HepG2 (cell line): ENCODE measurements at regions not wholly inside any gene's neighbourhood (a gene's known extent, or its start where the extent isn't known, plus 50 kb on each side); places are given as distances from the start of the nearest gene placed in this dataset.

Experiments
- EEA1 ChIP-seq: sonication (generic); formaldehyde crosslinking; IDR thresholded peaks from 2 replicates; pipeline ENCODE4 v1.5.1; 2020; ENCODE audit warnings: mild to moderate bottlenecking, missing genetic modification reagents, borderline replicate concordance
- IRX3 ChIP-seq: sonication (generic); formaldehyde crosslinking; IDR thresholded peaks from 2 replicates; pipeline ENCODE4 v1.8.1; 2023; ENCODE audit warnings: mild to moderate bottlenecking, low read depth, missing genetic modification reagents, borderline replicate concordance
- MYNN ChIP-seq: sonication (generic); formaldehyde crosslinking; IDR thresholded peaks from 2 replicates; pipeline ENCODE4 v1.4.0; 2020; ENCODE audit warnings: mild to moderate bottlenecking, low read depth, missing genetic modification reagents
- TBL1XR1 ChIP-seq: fragments of 150-350 bp; IDR thresholded peaks from 2 replicates; pipeline ENCODE4 v1.6.1; 2014; ENCODE audit warnings: borderline replicate concordance, low read length; ENCODE audit not compliant: partially characterized antibody
- TBP ChIP-seq: sonication (generic); formaldehyde crosslinking; IDR thresholded peaks from 2 replicates; pipeline ENCODE4 v1.5.0; 2020; ENCODE audit warnings: missing genetic modification reagents
- ZBTB42 ChIP-seq: sonication (generic); formaldehyde crosslinking; IDR thresholded peaks from 2 replicates; pipeline ENCODE4 v1.5.0; 2020; ENCODE audit warnings: mild to moderate bottlenecking, missing genetic modification reagents
- ZC3H4 ChIP-seq: sonication (generic); formaldehyde crosslinking; IDR thresholded peaks from 2 replicates; pipeline ENCODE4 v1.4.0; 2020; ENCODE audit warnings: missing genetic modification reagents, borderline replicate concordance
- ZFP37 ChIP-seq: sonication (generic); formaldehyde crosslinking; IDR thresholded peaks from 2 replicates; pipeline ENCODE4 v1.4.0; 2020; ENCODE audit warnings: missing genetic modification reagents, borderline replicate concordance
- ZNF589 ChIP-seq: sonication (generic); formaldehyde crosslinking; conservative IDR thresholded peaks from 2 replicates; pipeline ENCODE4 v1.8.0; 2022; ENCODE audit warnings: mild to moderate bottlenecking, moderate library complexity, missing genetic modification reagents
- ZNF678 ChIP-seq: sonication (generic); formaldehyde crosslinking; IDR thresholded peaks from 2 replicates; pipeline ENCODE4 v1.4.0; 2020; ENCODE audit warnings: mild to moderate bottlenecking, missing genetic modification reagents
- TF ChIP-seq, protein P1 (sequence below): sonication (generic); formaldehyde crosslinking; IDR thresholded peaks from 2 replicates; pipeline ENCODE4 v1.8.1; 2022; ENCODE audit warnings: low read depth, mild to moderate bottlenecking, missing genetic modification reagents
- TF ChIP-seq, protein P2 (sequence below): IDR thresholded peaks from 2 replicates; pipeline ENCODE4 v1.6.1; 2016; ENCODE audit warnings: low read depth, borderline replicate concordance
- TF ChIP-seq, protein P3 (sequence below): sonication (generic); formaldehyde crosslinking; IDR thresholded peaks from 2 replicates; pipeline ENCODE4 v1.4.0; 2020; ENCODE audit warnings: mild to moderate bottlenecking, missing genetic modification reagents, borderline replicate concordance
- TF ChIP-seq, protein P4 (sequence below): sonication (generic); formaldehyde crosslinking; IDR thresholded peaks from 2 replicates; pipeline ENCODE4 v1.8.1; 2023; ENCODE audit warnings: mild to moderate bottlenecking, missing genetic modification reagents
- TF ChIP-seq, protein P5 (sequence below): sonication (generic); formaldehyde crosslinking; IDR thresholded peaks from 2 replicates; pipeline ENCODE4 v1.4.0; 2020; ENCODE audit warnings: missing genetic modification reagents
- TF ChIP-seq, protein P6 (sequence below): sonication (generic); formaldehyde crosslinking; IDR thresholded peaks from 2 replicates; pipeline ENCODE4 v1.4.0; 2020; ENCODE audit warnings: mild to moderate bottlenecking, missing genetic modification reagents

DNA sequence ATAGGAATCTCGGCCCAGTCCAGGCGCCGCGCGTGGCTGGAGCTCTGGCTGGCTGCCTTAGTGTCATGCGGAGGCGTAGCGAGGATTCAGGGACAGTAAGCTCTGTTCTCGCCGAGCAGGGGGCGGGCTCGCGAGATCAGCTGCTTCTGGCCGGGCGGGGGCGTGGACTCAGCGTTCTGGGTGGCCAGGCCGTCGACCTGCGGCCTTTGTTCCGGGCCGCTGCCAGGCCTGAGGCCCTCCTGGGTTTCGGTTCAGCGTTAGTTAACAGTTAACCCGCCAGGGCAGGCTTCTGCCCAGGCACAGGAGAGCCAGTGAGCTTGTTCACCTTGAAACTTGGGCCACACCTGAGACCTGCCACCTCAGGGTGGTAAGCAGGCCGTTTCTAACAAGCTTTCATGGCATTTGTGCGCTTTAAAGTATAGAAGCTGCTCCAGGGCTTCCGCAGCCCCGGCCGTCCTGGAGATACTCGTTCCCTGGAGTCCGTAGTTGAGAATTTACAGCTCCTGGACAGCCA is 332.2 kb upstream of the SGCG start (continued):
- TF ChIP-seq, protein P1, sequence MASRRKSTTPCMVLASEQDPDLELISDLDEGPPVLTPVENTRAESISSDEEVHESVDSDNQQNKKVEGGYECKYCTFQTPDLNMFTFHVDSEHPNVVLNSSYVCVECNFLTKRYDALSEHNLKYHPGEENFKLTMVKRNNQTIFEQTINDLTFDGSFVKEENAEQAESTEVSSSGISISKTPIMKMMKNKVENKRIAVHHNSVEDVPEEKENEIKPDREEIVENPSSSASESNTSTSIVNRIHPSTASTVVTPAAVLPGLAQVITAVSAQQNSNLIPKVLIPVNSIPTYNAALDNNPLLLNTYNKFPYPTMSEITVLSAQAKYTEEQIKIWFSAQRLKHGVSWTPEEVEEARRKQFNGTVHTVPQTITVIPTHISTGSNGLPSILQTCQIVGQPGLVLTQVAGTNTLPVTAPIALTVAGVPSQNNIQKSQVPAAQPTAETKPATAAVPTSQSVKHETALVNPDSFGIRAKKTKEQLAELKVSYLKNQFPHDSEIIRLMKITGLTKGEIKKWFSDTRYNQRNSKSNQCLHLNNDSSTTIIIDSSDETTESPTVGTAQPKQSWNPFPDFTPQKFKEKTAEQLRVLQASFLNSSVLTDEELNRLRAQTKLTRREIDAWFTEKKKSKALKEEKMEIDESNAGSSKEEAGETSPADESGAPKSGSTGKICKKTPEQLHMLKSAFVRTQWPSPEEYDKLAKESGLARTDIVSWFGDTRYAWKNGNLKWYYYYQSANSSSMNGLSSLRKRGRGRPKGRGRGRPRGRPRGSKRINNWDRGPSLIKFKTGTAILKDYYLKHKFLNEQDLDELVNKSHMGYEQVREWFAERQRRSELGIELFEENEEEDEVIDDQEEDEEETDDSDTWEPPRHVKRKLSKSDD = peak; percentile 31; the same call in 1 of the 2 replicates
- TF ChIP-seq, protein P2, sequence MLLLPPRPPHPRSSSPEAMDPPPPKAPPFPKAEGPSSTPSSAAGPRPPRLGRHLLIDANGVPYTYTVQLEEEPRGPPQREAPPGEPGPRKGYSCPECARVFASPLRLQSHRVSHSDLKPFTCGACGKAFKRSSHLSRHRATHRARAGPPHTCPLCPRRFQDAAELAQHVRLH (CRISPR knock-in tag) = no peak
- TF ChIP-seq, protein P3, sequence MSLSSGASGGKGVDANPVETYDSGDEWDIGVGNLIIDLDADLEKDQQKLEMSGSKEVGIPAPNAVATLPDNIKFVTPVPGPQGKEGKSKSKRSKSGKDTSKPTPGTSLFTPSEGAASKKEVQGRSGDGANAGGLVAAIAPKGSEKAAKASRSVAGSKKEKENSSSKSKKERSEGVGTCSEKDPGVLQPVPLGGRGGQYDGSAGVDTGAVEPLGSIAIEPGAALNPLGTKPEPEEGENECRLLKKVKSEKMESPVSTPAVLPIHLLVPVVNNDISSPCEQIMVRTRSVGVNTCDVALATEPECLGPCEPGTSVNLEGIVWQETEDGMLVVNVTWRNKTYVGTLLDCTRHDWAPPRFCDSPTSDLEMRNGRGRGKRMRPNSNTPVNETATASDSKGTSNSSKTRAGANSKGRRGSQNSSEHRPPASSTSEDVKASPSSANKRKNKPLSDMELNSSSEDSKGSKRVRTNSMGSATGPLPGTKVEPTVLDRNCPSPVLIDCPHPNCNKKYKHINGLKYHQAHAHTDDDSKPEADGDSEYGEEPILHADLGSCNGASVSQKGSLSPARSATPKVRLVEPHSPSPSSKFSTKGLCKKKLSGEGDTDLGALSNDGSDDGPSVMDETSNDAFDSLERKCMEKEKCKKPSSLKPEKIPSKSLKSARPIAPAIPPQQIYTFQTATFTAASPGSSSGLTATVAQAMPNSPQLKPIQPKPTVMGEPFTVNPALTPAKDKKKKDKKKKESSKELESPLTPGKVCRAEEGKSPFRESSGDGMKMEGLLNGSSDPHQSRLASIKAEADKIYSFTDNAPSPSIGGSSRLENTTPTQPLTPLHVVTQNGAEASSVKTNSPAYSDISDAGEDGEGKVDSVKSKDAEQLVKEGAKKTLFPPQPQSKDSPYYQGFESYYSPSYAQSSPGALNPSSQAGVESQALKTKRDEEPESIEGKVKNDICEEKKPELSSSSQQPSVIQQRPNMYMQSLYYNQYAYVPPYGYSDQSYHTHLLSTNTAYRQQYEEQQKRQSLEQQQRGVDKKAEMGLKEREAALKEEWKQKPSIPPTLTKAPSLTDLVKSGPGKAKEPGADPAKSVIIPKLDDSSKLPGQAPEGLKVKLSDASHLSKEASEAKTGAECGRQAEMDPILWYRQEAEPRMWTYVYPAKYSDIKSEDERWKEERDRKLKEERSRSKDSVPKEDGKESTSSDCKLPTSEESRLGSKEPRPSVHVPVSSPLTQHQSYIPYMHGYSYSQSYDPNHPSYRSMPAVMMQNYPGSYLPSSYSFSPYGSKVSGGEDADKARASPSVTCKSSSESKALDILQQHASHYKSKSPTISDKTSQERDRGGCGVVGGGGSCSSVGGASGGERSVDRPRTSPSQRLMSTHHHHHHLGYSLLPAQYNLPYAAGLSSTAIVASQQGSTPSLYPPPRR (CRISPR knock-in tag) = 0 out of 2 replicates have a peak, but pooled peaks have one; percentile 14
- TF ChIP-seq ZNF589 (CRISPR knock-in tag) = no peak
- TF ChIP-seq ZFP37 = no peak
- TF ChIP-seq, protein P4, sequence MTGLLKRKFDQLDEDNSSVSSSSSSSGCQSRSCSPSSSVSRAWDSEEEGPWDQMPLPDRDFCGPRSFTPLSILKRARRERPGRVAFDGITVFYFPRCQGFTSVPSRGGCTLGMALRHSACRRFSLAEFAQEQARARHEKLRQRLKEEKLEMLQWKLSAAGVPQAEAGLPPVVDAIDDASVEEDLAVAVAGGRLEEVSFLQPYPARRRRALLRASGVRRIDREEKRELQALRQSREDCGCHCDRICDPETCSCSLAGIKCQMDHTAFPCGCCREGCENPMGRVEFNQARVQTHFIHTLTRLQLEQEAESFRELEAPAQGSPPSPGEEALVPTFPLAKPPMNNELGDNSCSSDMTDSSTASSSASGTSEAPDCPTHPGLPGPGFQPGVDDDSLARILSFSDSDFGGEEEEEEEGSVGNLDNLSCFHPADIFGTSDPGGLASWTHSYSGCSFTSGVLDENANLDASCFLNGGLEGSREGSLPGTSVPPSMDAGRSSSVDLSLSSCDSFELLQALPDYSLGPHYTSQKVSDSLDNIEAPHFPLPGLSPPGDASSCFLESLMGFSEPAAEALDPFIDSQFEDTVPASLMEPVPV (CRISPR knock-in tag) = no peak
- TF ChIP-seq IRX3 (CRISPR knock-in tag) = no peak
- TF ChIP-seq MYNN (CRISPR knock-in tag) = no peak
- no peak for TF ChIP-seq EEA1 (CRISPR knock-in tag)
- TF ChIP-seq TBL1XR1 = no peak
- TF ChIP-seq, protein P5, sequence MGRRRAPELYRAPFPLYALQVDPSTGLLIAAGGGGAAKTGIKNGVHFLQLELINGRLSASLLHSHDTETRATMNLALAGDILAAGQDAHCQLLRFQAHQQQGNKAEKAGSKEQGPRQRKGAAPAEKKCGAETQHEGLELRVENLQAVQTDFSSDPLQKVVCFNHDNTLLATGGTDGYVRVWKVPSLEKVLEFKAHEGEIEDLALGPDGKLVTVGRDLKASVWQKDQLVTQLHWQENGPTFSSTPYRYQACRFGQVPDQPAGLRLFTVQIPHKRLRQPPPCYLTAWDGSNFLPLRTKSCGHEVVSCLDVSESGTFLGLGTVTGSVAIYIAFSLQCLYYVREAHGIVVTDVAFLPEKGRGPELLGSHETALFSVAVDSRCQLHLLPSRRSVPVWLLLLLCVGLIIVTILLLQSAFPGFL (CRISPR knock-in tag) = no peak
- no peak for TF ChIP-seq ZBTB42 (CRISPR knock-in tag)
- no peak for TF ChIP-seq TBP
- no peak for TF ChIP-seq ZC3H4 (CRISPR knock-in tag)
- no peak for TF ChIP-seq ZNF678
- TF ChIP-seq, protein P6, sequence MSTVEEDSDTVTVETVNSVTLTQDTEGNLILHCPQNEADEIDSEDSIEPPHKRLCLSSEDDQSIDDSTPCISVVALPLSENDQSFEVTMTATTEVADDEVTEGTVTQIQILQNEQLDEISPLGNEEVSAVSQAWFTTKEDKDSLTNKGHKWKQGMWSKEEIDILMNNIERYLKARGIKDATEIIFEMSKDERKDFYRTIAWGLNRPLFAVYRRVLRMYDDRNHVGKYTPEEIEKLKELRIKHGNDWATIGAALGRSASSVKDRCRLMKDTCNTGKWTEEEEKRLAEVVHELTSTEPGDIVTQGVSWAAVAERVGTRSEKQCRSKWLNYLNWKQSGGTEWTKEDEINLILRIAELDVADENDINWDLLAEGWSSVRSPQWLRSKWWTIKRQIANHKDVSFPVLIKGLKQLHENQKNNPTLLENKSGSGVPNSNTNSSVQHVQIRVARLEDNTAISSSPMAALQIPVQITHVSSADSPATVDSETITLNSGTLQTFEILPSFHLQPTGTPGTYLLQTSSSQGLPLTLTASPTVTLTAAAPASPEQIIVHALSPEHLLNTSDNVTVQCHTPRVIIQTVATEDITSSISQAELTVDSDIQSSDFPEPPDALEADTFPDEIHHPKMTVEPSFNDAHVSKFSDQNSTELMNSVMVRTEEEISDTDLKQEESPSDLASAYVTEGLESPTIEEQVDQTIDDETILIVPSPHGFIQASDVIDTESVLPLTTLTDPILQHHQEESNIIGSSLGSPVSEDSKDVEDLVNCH (CRISPR knock-in tag) = no peak
